ENCODE measurements at regions not wholly inside any gene's neighbourhood (a gene's known extent, or its start where the extent isn't known, plus 50 kb on each side); places are given as distances from the start of the nearest gene placed in this dataset.
A peak's percentile ranks its signal among the peaks of the same experiment; 100 is the strongest.

GRCh38 chr12:46918631-46919030 lies 92.8 kb upstream of the SLC38A4 start:
- ATAC-seq (no peak), DNase-seq (no peak)
- POLR2A ChIA-PET: no interaction called here
- H3K4me3 Mint-ChIP-seq: no peak overlapping the region
- Histone ChIP-seq H3K4me1 (ENCODE audit: control insufficient read depth in 2 of 2, insufficient read depth in 2 of 2, low read length in 2 of 2) (no peaks in the 10 kb centered on the region), H3K27ac (ENCODE audit: low read depth, low read length) (no peak overlapping the region), H3K4me3 (ENCODE audit: low read length) (no peak overlapping the region), H3K9me3 (ENCODE audit: control insufficient read depth in 2 of 3, low read length in 3 of 3) (no peaks in the 10 kb centered on the region), H3K27me3 (ENCODE audit: control insufficient read depth in 2 of 2, insufficient read depth in 2 of 2, low read length in 2 of 2) (no peaks in the 10 kb centered on the region), H3K36me3 (ENCODE audit: control insufficient read depth in 2 of 3, insufficient read depth in 3 of 3, low read length in 3 of 3) (no peaks in the 10 kb centered on the region)
- H3K9me3 Mint-ChIP-seq: peaks cover 0 to 3% (median 0%) of the 10 kb centered on the region in 11 donors
- CTCF ChIA-PET: no interaction called here
- H3K36me3 Mint-ChIP-seq: no peaks in the 10 kb centered on the region
- H3K27ac Mint-ChIP-seq: no peak overlapping the region
- H3K27me3 Mint-ChIP-seq: peaks cover 0 to 7% (median 2%) of the 10 kb centered on the region in 5 donors
- intact Hi-C loops (cut with micrococcal nuclease): no loop called here
- peaks cover 0 to 1% (median 0%) of the 10 kb centered on the region in 7 donors for H3K4me1 Mint-ChIP-seq

DNA sequence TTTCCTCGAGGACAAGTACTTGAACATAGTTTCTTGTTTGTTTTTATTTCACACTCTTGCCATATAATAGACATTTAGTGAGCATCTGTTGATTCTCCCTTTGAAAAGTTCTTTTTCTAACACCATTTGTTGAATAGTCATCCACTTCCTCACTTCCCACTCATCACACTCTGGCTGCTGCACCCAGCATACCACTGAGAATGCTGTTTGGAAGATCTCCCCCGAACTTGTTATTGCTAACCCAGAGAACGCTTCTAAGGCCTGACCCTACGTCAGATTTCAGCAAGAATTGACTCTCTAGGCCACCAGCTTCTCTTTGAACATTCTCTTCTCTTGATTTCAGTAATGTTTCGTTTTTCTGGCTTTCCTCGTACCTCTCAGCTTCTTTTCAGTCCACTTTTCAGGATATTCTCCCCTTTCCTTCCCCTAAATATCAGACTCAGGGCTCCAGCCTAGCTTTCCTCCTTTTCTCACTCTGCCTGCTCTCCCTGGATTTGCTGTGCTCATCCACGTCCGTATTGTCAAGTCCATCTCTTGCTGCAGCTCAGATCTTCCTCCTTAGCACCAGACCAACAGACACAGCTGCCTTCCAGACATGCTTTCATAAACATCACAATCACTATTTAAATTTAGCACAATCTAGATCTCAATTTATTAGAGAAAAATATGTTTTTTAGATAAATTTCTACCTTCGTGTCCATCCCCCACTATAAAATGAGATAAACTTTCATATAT lies 94.0 kb upstream of the SLC38A4 start:
- Mint-ChIP-seq H3K9me3 (peaks cover 0 to 2% (median 0%) of the 10 kb centered on the region in 11 donors), H3K36me3 (no peaks in the 10 kb centered on the region), H3K4me3 (no peak overlapping the region), H3K27me3 (peaks cover 0 to 10% (median 2%) of the 10 kb centered on the region in 5 donors), H3K27ac (peak overlapping the region in 1 of 9 donors; percentile 16), H3K4me1 (peaks cover 0 to 1% (median 0%) of the 10 kb centered on the region in 7 donors)
- intact Hi-C loops (cut with micrococcal nuclease): no loop called here
- H3K27ac ChIP-seq (ENCODE audit: low read depth, low read length): no peak overlapping the region
- no peaks in the 10 kb centered on the region for H3K4me1 ChIP-seq (ENCODE audit: control insufficient read depth in 2 of 2, insufficient read depth in 2 of 2, low read length in 2 of 2)
- no peak overlapping the region for H3K4me3 ChIP-seq (ENCODE audit: low read length)
- DNase-seq (no peak), ATAC-seq (no peak)
- no peaks in the 10 kb centered on the region for H3K27me3 ChIP-seq (ENCODE audit: control insufficient read depth in 2 of 2, insufficient read depth in 2 of 2, low read length in 2 of 2)
- no peaks in the 10 kb centered on the region for H3K36me3 ChIP-seq (ENCODE audit: control insufficient read depth in 2 of 3, insufficient read depth in 3 of 3, low read length in 3 of 3)
- H3K9me3 ChIP-seq (ENCODE audit: control insufficient read depth in 2 of 3, low read length in 3 of 3): no peaks in the 10 kb centered on the region
- ChIA-PET CTCF (no interaction called here), POLR2A (no interaction called here)

DNA sequence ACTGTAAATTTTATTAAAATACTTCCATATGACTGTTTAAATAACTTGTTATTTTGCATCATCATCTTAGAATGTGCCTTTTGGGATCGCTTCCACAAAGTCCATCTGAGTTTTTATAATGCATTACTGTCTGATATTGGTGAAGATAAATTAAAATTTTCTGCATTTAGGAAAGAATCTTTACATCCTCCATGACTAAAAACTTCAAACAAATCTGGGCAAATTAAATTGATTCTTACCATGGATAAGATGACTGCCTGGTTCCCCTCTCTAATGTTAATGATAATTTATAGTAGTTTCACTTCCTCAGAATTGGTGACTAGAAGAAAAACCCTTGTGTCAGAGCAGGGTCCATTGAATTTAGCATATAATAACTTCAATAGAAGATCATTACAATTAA lies 94.7 kb upstream of the SLC38A4 start:
- peaks cover 0 to 2% (median 0%) of the 10 kb centered on the region in 11 donors for H3K9me3 Mint-ChIP-seq
- Histone ChIP-seq H3K27me3 (ENCODE audit: control insufficient read depth in 2 of 2, insufficient read depth in 2 of 2, low read length in 2 of 2) (no peaks in the 10 kb centered on the region), H3K4me1 (ENCODE audit: control insufficient read depth in 2 of 2, insufficient read depth in 2 of 2, low read length in 2 of 2) (no peaks in the 10 kb centered on the region), H3K9me3 (ENCODE audit: control insufficient read depth in 2 of 3, low read length in 3 of 3) (no peaks in the 10 kb centered on the region), H3K36me3 (ENCODE audit: control insufficient read depth in 2 of 3, insufficient read depth in 3 of 3, low read length in 3 of 3) (no peaks in the 10 kb centered on the region), H3K27ac (ENCODE audit: low read depth, low read length) (no peak overlapping the region), H3K4me3 (ENCODE audit: low read length) (no peak overlapping the region)
- H3K27me3 Mint-ChIP-seq: peaks cover 2 to 11% (median 5%) of the 10 kb centered on the region in 5 donors
- no peak overlapping the region for H3K4me3 Mint-ChIP-seq
- peaks cover 0 to 1% (median 0%) of the 10 kb centered on the region in 7 donors for H3K4me1 Mint-ChIP-seq
- CTCF ChIA-PET: no interaction called here
- H3K36me3 Mint-ChIP-seq: no peaks in the 10 kb centered on the region
- intact Hi-C loops (cut with micrococcal nuclease): no loop called here
- POLR2A ChIA-PET: no interaction called here
- ATAC-seq: no peak
- H3K27ac Mint-ChIP-seq: no peak overlapping the region
- no peak for DNase-seq

GRCh38 chr12:46921048-46921763 lies 95.4 kb upstream of the SLC38A4 start:
- intact Hi-C loops (cut with micrococcal nuclease): no loop called here
- ChIA-PET POLR2A (no interaction called here), CTCF (no interaction called here)
- H3K27me3 Mint-ChIP-seq: peaks cover 4 to 18% (median 9%) of the 10 kb centered on the region in 5 donors
- Histone ChIP-seq H3K27ac (ENCODE audit: low read depth, low read length) (no peak overlapping the region), H3K4me3 (ENCODE audit: low read length) (no peak overlapping the region), H3K9me3 (ENCODE audit: control insufficient read depth in 2 of 3, low read length in 3 of 3) (no peaks in the 10 kb centered on the region), H3K27me3 (ENCODE audit: control insufficient read depth in 2 of 2, insufficient read depth in 2 of 2, low read length in 2 of 2) (no peaks in the 10 kb centered on the region), H3K4me1 (ENCODE audit: control insufficient read depth in 2 of 2, insufficient read depth in 2 of 2, low read length in 2 of 2) (no peaks in the 10 kb centered on the region), H3K36me3 (ENCODE audit: control insufficient read depth in 2 of 3, insufficient read depth in 3 of 3, low read length in 3 of 3) (no peaks in the 10 kb centered on the region)
- H3K9me3 Mint-ChIP-seq: peaks cover 0 to 2% (median 0%) of the 10 kb centered on the region in 11 donors
- DNase-seq (no peak), ATAC-seq (no peak)
- H3K36me3 Mint-ChIP-seq: peaks cover 0 to 4% (median 0%) of the 10 kb centered on the region in 5 donors
- H3K27ac Mint-ChIP-seq: no peak overlapping the region
- H3K4me1 Mint-ChIP-seq: peaks cover 0 to 1% (median 0%) of the 10 kb centered on the region in 7 donors
- no peak overlapping the region for H3K4me3 Mint-ChIP-seq

DNA sequence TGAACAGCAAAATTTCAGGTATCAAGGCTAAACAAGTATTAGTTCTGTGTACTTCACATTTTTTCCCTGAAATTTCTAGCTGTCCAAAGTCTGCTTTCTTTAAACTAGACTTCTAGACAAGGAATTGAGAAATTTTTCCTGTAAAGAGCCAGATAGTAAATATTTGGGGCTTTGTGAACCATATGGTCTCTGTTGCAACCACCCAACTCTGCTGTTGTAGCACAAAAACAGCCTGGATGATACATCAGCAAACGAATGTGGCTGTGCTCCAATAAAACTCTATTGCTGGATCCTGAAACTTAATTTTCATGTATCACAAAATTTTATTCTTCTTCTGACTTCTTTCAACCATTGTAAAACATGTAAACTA lies 96.0 kb upstream of the SLC38A4 start:
- Mint-ChIP-seq H3K27ac (no peak overlapping the region), H3K36me3 (peaks cover 0 to 4% (median 0%) of the 10 kb centered on the region in 5 donors), H3K4me3 (no peak overlapping the region), H3K27me3 (peaks cover 4 to 19% (median 9%) of the 10 kb centered on the region in 5 donors), H3K4me1 (peaks cover 0 to 1% (median 0%) of the 10 kb centered on the region in 7 donors), H3K9me3 (peaks cover 0 to 2% (median 0%) of the 10 kb centered on the region in 11 donors)
- no peaks in the 10 kb centered on the region for H3K27me3 ChIP-seq (ENCODE audit: control insufficient read depth in 2 of 2, insufficient read depth in 2 of 2, low read length in 2 of 2)
- H3K4me1 ChIP-seq (ENCODE audit: control insufficient read depth in 2 of 2, insufficient read depth in 2 of 2, low read length in 2 of 2): no peaks in the 10 kb centered on the region
- DNase-seq: no peak
- ATAC-seq: no peak
- no peaks in the 10 kb centered on the region for H3K36me3 ChIP-seq (ENCODE audit: control insufficient read depth in 2 of 3, insufficient read depth in 3 of 3, low read length in 3 of 3)
- no peak overlapping the region for H3K4me3 ChIP-seq (ENCODE audit: low read length)
- no peaks in the 10 kb centered on the region for H3K9me3 ChIP-seq (ENCODE audit: control insufficient read depth in 2 of 3, low read length in 3 of 3)
- intact Hi-C loops (cut with micrococcal nuclease): no loop called here
- H3K27ac ChIP-seq (ENCODE audit: low read depth, low read length): no peak overlapping the region
- ChIA-PET CTCF (no interaction called here), POLR2A (no interaction called here)

DNA sequence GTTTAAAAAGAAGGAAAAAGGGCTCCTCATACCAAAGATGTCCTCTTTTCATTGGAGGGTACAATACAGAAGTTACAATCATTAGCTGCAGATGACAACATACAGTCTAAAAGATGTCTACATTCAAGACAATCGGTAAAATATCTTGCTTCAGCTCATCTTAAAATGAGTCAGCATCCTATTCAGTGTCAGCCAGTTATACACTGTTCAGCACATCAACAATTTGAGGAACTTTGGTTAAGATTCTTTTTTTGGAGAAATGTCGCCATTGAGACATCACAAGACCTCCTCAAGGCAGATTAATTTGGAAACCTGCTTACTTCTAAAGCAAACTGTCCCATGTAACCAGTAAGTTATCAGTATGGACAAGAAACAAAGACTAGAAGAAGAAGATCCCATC lies 100.7 kb upstream of the SLC38A4 start:
- Mint-ChIP-seq H3K36me3 (peaks cover 0 to 4% (median 0%) of the 10 kb centered on the region in 5 donors), H3K4me3 (no peak overlapping the region), H3K4me1 (no peaks in the 10 kb centered on the region), H3K27me3 (peaks cover 8 to 17% (median 12%) of the 10 kb centered on the region in 5 donors), H3K9me3 (peaks cover 0 to 2% (median 0%) of the 10 kb centered on the region in 11 donors), H3K27ac (no peak overlapping the region)
- ChIA-PET POLR2A (no interaction called here), CTCF (no interaction called here)
- peak; percentile 56 for ATAC-seq
- H3K27me3 ChIP-seq (ENCODE audit: control insufficient read depth in 2 of 2, insufficient read depth in 2 of 2, low read length in 2 of 2): no peaks in the 10 kb centered on the region
- H3K36me3 ChIP-seq (ENCODE audit: control insufficient read depth in 2 of 3, insufficient read depth in 3 of 3, low read length in 3 of 3): no peaks in the 10 kb centered on the region
- no peak for DNase-seq
- no peaks in the 10 kb centered on the region for H3K9me3 ChIP-seq (ENCODE audit: control insufficient read depth in 2 of 3, low read length in 3 of 3)
- intact Hi-C loops (cut with micrococcal nuclease): no loop called here
- no peak overlapping the region for H3K4me3 ChIP-seq (ENCODE audit: low read length)
- H3K27ac ChIP-seq (ENCODE audit: low read depth, low read length): no peak overlapping the region
- no peaks in the 10 kb centered on the region for H3K4me1 ChIP-seq (ENCODE audit: control insufficient read depth in 2 of 2, insufficient read depth in 2 of 2, low read length in 2 of 2)

All from naive thymus-derived CD4-positive, alpha-beta T cell (primary cell).